ENCODE measurements at regions not wholly inside any gene's neighbourhood (a gene's known extent, or its start where the extent isn't known, plus 50 kb on each side); places are given as distances from the start of the nearest gene placed in this dataset.

GRCh38 chr7:145193951-145194350 lies 358.1 kb upstream of the TPK1 start:
- TF ChIP-seq, protein P1, sequence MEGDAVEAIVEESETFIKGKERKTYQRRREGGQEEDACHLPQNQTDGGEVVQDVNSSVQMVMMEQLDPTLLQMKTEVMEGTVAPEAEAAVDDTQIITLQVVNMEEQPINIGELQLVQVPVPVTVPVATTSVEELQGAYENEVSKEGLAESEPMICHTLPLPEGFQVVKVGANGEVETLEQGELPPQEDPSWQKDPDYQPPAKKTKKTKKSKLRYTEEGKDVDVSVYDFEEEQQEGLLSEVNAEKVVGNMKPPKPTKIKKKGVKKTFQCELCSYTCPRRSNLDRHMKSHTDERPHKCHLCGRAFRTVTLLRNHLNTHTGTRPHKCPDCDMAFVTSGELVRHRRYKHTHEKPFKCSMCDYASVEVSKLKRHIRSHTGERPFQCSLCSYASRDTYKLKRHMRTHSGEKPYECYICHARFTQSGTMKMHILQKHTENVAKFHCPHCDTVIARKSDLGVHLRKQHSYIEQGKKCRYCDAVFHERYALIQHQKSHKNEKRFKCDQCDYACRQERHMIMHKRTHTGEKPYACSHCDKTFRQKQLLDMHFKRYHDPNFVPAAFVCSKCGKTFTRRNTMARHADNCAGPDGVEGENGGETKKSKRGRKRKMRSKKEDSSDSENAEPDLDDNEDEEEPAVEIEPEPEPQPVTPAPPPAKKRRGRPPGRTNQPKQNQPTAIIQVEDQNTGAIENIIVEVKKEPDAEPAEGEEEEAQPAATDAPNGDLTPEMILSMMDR (IDR thresholded peaks at IDR 0.05; ENCODE audit: insufficient read depth, low read length, poor library complexity, severe bottlenecking) = no peak
- TF ChIP-seq EZH2phosphoT487 (conservative IDR thresholded peaks at IDR 0.05; ENCODE audit: low read length) = no peak

All from SU-DHL-6 (cell line).